ENCODE measurements at regions not wholly inside any gene's neighbourhood (a gene's known extent, or its start where the extent isn't known, plus 50 kb on each side); places are given as distances from the start of the nearest gene placed in this dataset.
"Not testable (repeated sequence)": the region's sequence is repeated elsewhere in the genome, so short reads cannot be mapped to it uniquely, and the experiment has no call there.

DNA sequence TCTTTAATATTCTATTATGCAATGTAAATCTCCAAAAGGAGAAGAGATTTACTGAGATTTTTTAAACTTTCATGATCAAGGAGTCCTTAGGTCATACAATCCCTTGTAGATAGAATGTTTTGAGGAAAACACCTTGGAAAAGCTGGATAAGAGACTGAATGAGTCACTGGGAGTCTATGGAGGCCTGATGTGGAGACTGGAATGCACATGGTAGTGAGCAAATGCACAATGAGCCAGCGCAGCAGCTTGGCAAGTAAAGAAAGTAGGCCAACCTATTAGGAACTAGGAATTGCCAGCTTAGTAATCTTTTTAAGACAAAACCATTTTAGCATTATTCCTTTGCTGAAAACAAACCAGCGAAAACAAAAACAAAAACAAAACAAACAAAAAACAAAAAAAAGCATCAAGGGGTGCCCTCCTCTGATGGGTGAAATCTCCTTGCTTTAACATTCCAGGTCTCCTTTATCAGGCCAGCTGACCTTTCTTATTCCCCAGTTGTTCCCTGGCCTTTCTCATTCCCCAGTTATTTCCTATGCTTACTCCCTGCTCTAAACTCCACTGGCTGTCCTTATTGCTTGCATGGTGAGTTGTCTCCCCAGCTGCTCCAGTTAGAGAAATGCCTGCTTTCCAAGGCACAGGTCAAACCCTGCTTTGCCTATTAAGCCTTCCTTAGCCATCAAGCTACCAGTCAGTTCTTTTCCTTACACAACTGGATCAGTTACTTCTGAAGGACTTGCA lies 135.8 kb downstream of the PLCE1 start:
- no peak for DNase-seq

DNA sequence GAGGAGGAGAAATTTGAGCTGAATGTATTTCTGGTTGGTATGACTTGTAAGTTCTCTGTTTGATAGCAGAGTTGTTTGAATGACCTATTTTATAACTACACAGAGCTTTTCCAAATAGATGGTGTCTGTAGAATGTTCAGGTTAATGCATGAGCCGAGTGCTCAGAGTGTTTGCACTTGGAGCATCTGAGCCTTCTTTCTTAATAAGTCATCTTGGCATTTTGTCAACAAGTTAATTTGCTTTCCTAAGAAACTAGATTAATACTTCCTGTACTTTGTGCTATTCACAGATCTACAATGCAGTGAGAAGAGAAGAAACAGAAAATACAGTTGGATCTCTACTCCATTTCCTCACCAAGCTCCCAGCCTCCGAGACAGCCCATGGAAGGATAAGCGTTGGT lies 138.2 kb downstream of the PLCE1 start:
- no peak for DNase-seq

DNA sequence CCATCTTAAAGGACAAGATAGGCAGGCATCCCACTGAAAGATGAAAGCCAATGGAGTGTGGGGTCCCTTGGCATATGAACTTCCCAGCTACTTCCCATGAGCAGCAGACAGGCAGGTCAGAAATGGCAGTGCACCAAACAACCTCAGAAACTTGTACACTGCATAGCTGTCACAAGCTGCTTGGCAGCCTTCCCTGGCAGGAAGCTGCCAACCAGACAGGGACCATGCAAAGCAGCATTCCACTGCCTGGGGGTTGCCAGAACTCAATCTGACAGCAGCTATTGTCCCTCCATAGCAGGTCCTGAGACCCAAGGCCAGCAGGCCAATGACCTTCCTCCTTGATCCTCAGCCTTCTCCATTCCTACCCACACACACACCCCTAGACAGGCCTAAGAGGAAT lies 139.5 kb downstream of the PLCE1 start:
- DNase-seq: no peak

DNA sequence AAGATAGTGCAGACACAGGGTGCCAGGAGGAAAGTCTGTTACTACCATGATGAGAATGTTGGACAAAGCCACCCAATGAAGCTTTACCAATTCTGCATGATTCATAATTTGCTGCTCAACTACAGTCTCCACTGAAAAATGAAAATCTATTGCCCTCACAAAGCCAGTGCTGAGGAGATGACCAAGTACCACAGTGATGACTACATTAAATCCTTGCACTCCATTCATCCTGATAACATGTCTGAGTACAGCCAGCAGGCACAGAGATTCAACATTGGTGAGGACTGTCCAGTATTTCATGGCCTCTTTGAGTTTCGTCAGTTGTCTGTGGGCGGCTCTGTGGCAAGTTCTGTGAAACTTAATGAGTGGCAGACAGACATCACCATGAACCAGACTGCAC lies 144.0 kb downstream of the PLCE1 start:
- no peak for DNase-seq

DNA sequence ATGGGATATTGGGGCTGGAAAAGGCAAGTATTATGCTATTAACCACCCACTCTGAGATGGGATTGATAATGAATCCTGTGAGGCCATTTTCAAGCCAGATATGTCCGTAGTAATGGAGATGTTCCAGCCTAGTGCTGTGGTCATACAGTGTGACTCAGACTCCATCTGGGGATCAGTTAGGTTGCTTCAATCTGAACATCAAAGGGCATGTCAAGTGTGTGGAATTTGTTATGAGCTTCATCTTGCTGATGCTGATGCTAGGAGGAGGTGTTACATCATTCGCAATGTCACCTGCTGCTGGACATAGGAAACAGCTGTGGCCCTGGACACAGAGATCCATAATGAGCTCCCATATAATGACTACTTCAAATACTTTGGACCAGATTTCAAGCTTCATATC lies 144.7 kb downstream of the PLCE1 start:
- DNase-seq: no peak

DNA sequence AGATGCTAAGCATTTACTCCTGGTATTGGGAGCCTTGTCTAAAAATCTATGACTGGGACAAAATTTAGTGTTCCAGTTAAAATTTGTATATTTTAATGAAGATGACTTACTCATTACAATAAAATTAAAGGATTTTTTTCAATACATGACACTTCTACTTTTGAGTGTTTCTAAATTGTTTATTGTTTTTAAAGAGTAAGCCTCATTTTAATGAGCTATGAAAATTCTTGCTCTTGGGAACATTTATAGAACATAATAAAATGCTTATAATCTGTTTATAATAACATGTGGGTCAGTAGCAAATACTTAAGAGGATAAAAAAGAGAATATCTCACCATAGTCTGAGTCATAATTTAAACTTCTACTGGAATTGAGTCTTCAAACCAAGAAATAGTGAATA lies 149.5 kb downstream of the PLCE1 start:
- no peak for DNase-seq

DNA sequence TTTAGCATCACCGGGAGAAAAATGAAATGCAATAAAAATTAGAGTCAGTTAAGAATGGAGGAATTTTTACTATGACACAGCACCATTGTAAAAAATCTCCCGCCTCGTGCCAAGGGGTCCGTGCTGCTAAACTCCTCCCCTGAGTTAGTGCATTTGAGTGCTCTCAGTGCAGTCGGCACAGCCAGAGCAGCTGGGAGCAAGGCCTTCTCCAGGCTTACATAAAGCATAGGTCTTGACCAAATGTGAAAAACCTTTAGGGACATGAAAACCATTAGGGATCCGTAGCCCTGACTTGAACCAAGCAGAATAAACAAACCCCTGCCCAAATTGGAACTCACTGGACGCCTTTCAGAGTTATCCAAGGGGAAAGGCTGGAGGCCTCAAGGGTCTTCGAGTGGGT lies 152.6 kb downstream of the PLCE1 start:
- DNase-seq: no peak

DNA sequence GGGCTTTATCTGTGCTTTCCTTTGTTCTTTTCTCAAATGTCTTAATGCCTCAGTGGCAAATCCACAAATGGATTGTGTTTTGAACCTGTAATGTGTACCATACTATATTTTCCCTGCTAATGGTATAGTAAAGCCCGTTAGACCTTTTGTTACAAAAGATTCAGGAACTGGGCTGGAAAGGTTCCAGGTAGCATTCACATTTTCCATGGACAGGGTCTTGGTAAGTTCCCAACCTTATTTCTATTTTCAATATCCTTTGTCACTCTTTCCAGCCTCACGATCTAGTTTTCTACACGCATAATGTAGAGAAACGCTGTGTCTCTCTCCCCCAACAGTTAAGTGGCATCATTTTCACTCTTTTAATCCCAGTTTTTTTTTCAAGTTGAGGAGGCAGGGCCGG lies 153.0 kb downstream of the PLCE1 start:
- no peak for DNase-seq

DNA sequence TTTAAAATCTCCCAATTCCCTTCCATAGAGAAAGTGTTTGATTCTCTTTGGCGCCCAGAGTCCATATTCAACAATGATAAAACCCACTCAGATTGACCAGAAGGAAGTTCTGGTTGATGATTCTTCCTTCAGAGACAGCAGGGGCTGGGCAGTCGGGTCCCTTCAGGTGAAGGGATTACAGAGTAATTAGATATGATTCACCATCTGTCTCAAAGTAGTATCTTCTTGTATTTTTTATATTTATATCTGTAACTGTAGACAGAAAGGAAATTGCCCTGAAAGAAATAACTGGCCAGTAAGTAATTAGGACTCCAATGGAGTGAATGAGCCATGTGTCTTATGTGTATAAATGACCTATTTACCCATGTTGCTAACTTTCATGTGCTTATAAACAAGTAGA lies 156.0 kb downstream of the PLCE1 start:
- DNase-seq: no peak

DNA sequence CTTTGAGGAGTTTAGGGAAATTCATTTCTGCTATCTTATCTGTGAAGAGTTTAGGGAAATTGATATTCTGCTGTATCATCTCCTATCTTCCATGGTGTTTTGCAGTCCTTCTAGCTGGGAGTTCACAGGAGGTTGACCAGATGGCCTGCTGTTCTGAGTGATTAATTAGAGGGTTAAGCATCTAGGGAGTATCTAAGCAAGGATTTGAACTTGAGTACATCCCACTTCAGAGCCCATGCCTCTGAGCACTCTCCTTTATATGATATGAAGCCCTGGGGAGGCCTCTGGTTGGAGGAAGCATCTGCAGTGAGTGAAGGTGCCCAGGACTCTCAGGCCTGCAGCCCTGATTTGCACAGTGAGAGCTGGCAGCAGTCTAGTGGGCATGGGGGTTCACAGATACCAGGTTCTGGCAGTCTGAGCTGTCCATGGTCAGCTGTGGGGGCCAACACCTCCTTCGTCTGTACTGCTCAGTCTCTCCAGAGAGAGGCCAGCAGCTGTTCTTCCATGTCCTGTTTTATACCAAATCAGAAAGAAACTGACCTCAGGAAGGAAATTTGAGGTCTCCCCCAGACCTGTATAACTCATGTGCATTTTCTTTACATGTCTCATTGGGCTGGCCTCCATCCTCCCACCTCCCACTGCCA lies 156.9 kb downstream of the PLCE1 start:
- no peak for DNase-seq

DNA sequence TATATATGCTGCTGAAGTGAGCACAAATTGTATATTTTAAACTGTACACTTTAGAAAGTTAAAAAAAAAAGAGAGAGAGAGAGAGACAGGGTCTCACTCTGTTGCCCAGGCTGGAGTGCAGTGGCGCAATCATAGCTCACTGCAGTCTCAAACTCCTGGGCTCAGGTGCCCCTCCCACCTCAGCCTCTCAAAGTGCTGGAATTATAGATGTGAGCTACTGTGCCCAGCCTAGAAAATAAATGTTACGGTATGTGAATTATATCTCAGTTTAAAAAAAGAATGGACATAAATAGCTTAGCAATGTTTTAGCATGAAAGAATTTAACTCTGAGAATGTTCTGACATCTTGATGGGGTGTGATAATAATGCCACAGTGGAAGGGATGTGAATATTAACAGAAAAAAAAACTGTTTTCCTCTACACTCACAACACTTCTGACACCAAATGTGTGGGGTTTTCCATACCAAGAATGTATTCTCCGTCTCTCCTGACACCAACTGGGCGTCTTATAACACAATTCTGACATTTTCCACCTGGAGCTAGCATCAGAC lies 162.1 kb downstream of the PLCE1 start:
- DNase-seq: no peak

DNA sequence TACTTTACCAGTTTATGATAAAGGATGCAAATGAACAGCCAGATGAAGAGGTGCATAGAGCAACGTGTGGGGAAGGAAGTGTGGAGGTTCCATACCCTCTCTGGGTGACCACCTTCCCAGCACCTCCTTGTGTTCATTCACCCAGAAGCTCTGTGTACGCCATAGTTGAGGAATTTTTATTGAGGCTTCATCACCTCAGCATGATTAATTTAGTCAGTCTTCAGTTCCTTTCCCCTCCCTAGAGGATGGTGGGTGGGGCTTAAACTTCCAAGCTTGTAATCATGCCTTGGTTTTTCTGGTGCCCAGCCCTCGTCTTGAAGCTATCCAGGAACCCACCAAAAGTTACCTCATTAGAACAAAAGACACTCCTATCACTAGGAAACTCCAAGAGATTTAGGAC lies 162.7 kb downstream of the PLCE1 start:
- DNase-seq: no peak

DNA sequence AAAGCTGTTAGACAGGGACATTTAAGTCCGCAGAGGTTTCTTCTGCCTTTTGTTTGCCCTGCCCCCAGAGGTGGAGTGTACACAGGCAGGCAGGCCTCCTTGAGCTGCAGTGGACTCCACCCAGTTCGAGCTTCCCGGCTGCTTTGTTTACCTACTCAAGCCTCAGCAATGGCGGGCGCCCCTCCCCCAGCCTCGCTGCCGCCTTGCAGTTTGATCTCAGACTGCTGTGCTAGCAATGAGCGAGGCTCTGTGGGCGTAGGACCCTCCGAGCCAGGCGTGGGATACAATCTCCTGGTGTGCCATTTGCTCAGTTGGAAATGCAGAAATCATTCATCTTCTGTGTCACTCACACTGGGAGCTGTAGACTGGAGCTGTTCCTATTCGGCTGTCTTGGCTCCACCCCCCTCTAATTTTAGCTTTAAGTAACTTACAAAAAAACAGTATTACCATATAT lies 171.5 kb downstream of the PLCE1 start:
- not testable (repeated sequence) for DNase-seq

DNA sequence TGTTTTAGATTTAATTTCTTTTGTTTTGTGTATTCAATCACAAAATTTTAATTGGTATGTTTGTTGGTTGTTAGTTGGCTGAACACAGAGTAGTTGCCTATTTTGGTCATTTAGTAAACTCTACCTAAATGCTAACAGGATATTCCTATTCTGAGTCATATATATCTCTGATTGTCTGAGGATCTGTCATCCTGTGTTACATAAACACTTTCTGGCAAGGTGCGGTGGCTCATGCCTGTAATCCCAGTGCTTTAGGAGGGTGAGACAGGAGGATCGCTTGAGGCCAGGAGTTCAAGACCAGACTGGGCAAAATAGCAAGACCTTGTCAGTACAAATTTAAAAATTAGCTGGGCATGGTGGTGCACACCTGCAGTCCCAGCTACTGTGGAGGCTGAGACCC lies 178.6 kb downstream of the PLCE1 start:
- DNase-seq: no peak

DNA sequence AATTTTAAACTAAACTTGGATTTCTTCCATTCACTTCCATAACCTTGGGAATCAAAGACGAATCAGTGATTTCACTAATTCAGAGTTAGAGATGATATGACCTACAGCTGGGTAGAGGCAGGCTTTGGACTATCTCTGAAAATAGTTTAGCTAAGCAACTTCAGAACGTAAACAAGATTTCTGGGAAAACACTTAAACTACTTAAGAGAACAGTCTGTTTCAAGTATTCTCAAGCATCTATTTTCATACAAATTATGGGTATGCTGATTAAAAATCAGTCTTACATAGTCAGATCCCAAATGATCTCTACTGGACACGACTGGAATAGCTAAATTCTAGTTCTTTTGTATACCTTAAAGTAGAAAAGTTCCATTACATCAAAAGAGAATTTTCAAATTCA lies 179.9 kb downstream of the PLCE1 start:
- no peak for DNase-seq

DNA sequence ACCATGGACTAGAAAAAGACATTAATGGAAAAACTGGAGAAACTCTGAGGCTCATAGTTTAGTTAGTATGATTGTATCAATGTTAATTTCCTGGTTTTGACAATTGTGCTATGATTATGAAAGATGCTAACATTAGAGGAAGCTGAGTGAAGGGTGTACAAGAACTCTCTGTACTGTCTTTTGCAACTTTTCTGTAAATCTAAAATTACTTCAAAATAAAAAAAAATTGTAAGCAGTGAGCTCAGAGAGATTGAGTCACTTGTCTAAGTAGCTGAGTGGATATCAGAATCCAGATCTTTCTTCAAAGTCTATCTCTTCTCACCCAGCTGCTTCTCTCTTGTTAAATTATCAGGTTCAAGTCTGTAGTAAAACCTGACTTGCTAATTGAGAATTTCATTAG lies 181.1 kb downstream of the PLCE1 start:
- DNase-seq: no peak

DNA sequence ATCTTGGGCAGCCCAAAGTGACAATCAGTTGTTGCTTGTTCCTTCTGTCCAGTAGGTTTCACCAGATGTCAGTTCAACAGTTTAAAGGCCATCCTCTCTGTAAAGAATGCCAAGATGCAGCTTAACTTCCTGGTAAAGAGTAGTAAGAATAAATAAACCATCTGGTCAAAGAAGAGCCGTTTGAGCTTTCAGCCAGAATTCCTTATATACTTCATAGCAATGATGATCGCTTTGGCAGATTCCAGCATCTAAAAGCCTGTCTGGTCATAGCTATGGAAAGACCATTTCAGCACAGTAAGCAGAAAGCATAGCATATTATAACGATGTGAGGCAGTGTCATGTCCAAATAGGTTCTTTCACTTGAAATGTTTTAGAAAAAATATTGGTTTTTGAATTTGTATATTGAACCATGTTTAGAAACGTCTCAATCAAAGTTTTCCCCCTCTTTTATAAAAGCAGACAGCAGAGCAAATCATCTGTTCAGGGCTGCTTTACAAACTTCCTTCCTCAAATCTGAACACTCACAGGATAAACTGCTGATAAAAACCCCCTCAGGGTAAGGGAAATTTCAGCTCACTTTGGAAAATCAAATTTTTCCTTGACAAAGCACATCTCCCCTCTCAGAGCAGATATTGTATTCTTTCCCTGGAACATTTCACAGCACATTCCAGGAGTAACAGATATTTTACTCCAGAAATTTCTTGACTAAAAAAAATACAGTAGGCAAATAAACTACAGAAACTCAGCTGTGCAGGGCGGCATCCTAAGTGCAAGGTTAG lies 184.1 kb downstream of the NOC3L start:
- no peak for DNase-seq

DNA sequence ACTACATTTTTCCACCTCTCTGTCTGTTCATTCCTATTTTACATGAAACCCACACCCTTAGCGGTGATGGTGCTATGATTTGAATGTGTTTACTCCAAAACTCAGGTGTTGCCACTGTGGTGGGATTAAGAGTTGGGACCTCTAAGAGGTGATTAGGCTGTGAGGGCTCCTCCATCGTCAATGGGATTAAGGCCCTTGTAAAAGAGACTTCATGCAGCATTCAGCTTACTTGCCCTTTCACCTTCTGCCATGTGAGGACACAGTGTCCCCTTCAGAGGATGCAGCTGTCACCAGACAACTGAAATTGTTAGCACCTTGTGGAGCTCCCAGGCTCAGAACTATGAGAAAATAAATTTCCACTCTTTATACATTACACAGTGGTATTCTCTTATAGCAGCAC lies 182.2 kb downstream of the NOC3L start:
- DNase-seq: no peak

DNA sequence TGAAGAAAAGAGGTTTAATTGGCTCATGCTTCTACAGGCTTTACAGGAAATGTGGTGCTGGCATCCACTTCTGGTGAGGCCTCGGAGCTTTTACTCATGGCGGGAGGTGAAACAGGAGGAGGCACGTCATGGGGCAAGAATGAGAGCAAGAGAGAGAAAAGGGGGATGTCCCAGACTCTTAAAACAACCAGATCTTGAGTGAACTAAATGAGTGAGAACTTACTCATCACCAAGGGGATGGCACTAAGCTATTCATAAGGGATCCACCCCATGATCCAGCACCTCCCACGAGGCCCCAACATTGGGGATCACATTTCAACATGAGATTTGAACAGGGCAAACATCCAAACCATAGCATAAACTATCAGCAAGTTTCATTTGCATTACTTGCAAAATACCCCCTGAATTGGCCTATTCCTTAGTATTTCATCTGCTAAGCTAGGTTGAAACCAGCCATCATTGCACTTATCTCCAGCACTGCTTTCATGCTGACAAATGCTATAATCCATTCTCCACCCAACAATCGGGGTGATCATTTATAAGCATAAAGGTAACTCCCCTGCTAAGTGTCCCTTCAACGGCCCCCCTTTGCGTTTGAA lies 179.0 kb downstream of the NOC3L start:
- no peak for DNase-seq

DNA sequence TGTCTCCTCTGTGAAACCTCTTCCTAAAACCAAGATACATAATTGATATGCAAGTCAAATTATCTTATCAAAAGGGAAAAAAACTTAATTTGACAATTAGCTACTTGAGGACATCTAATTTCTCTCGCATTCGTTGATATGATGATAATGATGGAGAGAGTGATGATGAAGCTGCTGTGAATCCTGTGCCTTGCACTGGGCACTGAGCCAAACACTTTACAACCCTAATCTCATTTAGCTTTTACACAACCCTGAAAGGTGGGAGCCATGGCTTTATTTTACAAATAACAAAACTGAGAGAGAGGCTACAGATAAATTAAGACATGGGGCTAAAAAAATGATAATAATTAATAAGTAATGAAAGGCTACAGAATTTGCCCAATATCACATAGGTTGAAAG lies 176.0 kb downstream of the NOC3L start:
- no peak for DNase-seq

DNA sequence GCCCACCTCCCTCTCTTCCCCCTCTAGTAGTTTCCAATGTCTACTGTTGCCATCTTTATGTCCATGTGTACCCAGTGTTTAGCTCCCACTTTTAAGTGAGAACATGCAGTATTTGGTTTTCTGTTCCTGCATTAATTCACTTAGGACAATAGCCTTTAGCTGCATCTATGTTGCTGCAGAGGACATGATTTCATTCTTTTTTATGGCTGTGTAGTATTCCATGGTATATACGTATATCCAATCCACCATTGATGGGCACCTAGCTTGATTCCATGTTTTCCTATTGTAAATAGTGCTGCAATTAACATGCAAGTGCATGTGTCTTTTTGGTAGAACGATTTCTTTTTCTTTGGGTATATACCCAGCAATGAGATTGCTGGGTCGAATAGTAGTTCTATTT lies 170.4 kb downstream of the NOC3L start:
- no peak for DNase-seq

DNA sequence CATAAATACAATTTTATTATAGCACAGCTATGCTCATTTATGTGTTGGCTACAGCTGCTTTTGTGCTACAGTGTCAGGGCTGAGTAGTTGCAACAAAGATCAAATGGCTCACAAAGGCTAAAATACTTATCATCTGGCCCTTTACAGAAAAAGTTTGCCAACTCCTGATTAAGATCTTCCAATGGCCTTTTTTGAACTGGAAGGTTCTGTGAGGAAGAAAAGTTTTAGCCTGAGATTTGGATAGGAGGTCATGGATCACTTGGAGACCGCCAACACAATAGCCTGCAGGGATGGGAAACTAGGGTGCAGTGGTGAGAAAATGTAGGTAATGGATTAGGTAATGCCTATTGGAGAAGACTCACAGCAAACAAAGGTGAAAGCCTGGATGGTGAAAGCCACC lies 169.8 kb downstream of the NOC3L start:
- no peak for DNase-seq

DNA sequence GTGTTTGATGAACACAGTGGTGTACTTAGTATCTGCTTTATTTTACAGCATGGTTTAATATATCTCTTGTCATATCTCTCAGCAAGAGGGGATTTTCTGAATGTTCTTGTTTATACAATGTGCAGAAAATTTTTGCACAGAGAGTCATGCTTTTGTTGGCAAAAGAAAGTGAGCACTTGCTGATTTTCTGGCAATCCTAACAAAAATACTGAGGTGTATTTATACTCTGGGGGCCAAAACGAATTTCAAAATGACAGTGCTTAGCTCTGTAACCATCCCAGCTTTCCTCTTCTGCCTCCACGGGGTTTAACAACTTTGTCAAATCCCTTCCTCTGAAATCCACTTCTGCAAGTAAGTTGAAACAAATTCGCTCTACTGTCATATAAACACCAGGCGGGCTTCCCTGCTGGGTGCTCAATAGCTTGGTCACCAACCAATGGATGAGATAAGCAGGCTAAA lies 169.2 kb downstream of the NOC3L start:
- DNase-seq: no peak
